Fibroblast of the aortic adventitia (primary cell): ENCODE measurements at regions not wholly inside any gene's neighbourhood (a gene's known extent, or its start where the extent isn't known, plus 50 kb on each side); places are given as distances from the start of the nearest gene placed in this dataset.

Experiments
- DNase-seq: peaks from one replicate; pipeline ENCODE4 v3.0.0-alpha.2; 2010; ENCODE audit warnings: low read depth
- H3K4me3 ChIP-seq: 2 replicates; pipeline ENCODE4 v1.5.1; 2011; ENCODE audit warnings: low read depth, mild to moderate bottlenecking, control low read depth, low read length, moderate library complexity
- TF ChIP-seq, protein P1 (sequence below): IDR thresholded peaks from 2 replicates; pipeline ENCODE4 v1.5.1; 2011; ENCODE audit warnings: mild to moderate bottlenecking, low read length, control low read depth, inconsistent platforms; ENCODE audit not compliant: insufficient read depth

DNA sequence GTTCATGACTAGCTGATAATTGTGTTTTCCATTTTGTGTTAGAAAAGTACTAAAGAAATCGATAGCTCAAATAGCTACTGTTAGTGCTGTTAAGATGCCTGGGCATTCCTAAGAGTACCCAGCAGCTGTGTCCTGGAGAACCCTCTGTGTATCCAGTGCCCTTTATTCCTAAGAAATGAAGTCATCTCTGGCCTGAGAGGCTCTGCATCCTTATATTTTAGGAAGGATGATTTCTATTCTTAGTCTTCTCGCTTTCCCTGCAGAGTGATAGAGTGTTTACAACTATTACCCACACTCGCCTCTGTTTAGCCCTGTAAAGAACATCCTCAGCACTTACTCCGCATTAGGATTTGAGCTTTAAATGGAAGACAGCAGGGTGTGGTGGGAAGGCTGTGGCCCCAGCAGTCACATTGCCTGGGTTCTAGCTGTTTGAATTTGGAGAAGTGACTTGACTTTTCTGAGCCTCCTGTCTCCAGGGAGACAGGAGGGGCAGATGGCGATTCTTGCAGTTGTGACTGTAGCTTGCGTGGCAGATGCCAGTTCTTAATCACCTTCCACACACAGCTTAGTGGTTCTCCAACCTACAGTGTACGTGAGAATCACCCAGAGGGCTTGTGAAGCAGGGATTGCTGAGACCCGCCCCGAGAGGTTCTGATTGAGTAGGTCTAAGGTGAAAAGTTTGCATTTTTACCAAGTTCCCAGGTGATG lies 177.2 kb upstream of the PITX1 start:
- DNase-seq: peak; percentile 13

DNA sequence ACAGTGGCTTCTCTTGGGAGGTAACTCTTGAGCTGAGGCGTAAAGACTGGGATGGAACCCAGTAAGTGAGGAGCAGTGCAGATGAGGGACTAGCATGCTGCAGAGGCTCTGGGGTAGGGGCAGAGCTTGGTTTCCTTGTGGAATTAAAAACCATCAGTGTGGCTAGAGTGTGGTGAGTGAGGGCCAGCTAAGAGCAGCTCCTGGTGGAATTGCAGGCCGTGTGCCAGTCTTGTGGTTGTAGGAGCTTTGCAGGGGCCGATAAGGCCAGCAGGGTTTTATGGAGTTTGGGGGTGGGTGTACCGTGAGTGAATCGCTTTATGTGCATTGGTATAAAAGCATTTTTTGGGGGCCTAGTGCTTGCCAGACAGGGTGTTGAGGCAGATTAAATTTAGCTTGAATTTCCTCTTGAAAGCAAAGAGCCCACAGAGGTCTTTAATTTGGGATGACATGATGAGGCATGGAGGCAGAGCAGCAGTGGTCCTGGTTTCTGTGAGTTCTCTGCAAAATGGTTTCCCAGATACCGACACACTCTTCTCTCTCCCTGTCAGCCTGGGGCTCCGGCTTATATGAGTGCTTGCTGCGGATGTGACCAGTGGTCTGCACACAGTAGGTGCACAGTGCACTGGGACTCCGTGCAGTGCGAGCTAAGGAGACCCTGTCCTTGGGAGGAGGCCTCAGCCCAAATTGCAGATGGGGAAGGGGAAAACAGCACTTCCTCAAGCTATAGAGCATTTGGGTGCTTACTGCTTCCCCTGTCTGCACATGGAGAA lies 176.4 kb upstream of the PITX1 start:
- TF ChIP-seq, protein P1, sequence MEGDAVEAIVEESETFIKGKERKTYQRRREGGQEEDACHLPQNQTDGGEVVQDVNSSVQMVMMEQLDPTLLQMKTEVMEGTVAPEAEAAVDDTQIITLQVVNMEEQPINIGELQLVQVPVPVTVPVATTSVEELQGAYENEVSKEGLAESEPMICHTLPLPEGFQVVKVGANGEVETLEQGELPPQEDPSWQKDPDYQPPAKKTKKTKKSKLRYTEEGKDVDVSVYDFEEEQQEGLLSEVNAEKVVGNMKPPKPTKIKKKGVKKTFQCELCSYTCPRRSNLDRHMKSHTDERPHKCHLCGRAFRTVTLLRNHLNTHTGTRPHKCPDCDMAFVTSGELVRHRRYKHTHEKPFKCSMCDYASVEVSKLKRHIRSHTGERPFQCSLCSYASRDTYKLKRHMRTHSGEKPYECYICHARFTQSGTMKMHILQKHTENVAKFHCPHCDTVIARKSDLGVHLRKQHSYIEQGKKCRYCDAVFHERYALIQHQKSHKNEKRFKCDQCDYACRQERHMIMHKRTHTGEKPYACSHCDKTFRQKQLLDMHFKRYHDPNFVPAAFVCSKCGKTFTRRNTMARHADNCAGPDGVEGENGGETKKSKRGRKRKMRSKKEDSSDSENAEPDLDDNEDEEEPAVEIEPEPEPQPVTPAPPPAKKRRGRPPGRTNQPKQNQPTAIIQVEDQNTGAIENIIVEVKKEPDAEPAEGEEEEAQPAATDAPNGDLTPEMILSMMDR: no peak
- DNase-seq: no peak
- H3K4me3 ChIP-seq: no peak overlapping the region

More for the DNA sequence above, 177.2 kb upstream of the PITX1 start:
- H3K4me3 ChIP-seq: no peak overlapping the region
- TF ChIP-seq, protein P1: no peak

DNA sequence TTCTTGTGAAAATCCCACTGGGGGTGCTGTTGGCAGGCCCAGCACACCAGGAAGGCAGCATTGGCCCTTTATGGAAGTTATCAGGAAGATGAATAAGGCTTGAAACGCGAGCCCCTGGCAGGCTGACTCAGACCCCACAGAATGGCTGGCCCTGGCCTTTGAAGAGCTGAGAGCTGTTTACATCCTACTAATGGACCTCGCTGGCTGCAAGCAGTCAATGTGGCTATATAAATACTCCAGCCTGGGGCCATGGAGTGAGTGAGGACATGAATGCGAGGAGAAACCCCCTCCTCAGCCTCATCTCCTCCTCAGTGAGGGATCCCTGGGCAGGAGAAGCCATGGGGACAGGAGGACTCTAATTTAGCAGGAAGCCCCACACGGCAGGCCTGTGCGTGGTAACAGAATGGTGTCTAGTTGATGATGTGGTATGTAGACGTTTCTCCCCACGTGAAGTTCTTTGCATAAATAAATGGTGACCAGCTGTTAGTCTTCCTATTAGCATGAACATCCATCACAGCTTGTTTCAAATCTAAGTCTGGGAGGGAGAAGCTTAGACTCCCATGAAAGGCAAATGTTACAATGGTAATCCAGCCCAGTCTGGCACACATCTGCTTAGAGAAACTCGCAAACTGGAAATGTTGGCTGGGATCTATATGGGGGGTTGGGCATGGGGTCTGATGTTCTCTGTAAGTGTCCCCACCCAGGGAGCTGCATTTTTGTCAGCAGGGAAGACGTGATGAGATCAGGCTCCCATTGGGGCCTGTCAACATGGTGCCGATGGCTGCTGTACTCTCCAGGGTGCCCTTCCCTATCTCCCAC lies 175.1 kb upstream of the PITX1 start:
- TF ChIP-seq, protein P1: peak; percentile 34
- H3K4me3 ChIP-seq: no peak overlapping the region
- peak; percentile 98 for DNase-seq

DNA sequence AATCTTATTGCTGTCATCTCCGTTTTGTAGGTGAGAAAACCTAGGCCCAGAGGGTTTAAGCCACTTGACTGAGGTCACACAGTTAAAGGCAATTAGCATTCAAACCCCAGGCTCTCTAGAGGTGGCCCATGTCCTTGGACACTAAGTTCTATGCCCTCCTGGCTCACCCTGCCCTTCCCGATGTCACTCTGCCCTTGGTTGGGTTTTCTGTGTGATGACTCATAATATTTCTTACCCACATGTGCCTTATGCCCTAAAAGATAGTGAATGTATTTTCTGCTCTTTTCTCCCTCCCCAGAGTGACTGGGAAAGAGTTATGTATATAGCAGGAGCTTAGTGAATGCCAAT lies 174.5 kb upstream of the PITX1 start:
- DNase-seq: no peak
- TF ChIP-seq, protein P1: no peak
- H3K4me3 ChIP-seq: no peak overlapping the region

DNA sequence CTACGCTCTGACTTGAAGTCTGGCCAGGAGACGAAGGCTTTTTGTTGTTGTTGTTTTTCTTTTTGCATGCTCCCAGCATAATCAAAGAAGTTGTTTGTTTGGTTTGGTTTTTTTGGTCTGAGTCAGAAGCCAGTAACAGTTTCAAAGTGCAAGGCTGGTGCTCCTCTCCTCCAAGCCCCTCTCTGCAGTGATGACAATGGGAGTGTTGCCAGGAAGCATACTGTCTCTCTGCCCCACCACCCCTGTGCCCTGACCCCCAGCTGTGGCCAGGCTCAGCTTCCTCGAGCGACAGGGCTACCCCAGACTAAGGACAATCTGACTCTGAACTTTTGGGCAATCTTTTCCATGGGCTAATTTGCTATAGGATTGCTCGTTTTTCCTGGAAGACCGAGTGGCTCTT lies 173.8 kb upstream of the PITX1 start:
- no peak for DNase-seq
- TF ChIP-seq, protein P1: no peak
- H3K4me3 ChIP-seq: no peak overlapping the region

DNA sequence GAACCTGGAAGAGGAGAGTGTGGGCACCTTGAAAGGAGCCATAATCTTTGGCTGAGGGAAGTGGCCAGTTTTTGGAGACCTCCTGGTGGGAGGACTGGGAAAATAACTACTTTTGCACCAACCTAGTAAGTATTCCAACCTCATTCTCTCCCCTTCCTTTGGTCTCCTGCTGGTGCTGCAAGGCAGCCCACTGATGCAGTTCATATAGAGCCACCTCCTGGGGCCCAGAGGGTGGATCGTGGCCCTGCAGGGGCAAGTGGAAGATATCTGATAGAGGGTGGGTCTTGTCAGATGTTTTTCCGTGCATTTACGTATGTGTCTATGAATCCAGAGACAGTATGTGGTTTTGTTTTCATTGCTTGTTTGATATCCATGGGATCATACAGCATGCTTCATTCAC lies 172.8 kb upstream of the PITX1 start:
- no peak overlapping the region for H3K4me3 ChIP-seq
- TF ChIP-seq, protein P1: no peak
- DNase-seq: no peak
